Esophagus muscularis mucosa (tissue), 4 donors: ENCODE measurements at regions not wholly inside any gene's neighbourhood (a gene's known extent, or its start where the extent isn't known, plus 50 kb on each side); places are given as distances from the start of the nearest gene placed in this dataset.

Experiments
- DNase-seq: peaks from one replicate; pipeline ENCODE4 v3.0.0-alpha.2; 2017; ENCODE audit errors: extremely low spot score
- H3K27ac ChIP-seq, 4 donors: fragments of 200-600 bp; sonication (generic); replicated peaks in 1 of 4; 1 replicate in 3 of 4; 2 replicates in 1 of 4; pipeline ENCODE4 v1.5.1; 2016 to 2019; ENCODE audit warnings: mild to moderate bottlenecking in 1 of 4
- H3K27me3 ChIP-seq, 4 donors: fragments of 200-600 bp; sonication (generic); one replicate each; pipeline versions ENCODE4 v1.5.1 to v1.6.0; 2016 to 2019
- H3K36me3 ChIP-seq, 4 donors: fragments of 200-600 bp; sonication (generic); one replicate each; pipeline ENCODE4 v1.5.1; 2016 to 2019
- H3K4me1 ChIP-seq, 4 donors: fragments of 200-600 bp; sonication (generic); one replicate each; pipeline ENCODE4 v1.5.1; 2016 to 2019
- H3K4me3 ChIP-seq, 4 donors: fragments of 200-600 bp; sonication (generic); 1 replicate in 2 of 4; 2 replicates in 2 of 4; pipeline ENCODE4 v1.5.1; 2016 to 2019; ENCODE audit warnings: mild to moderate bottlenecking in 4 of 4, moderate library complexity in 1 of 4
- H3K9me3 ChIP-seq, 4 donors: fragments of 200-600 bp; sonication (generic); 1 replicate in 3 of 4; 2 replicates in 1 of 4; pipeline ENCODE4 v1.5.1; 2016 to 2019
- EP300 ChIP-seq: sonication (generic); formaldehyde crosslinking; IDR thresholded peaks from one replicate; pipeline ENCODE4 v1.6.1; 2017; ENCODE audit warnings: antibody characterized with exemption
- POLR2A ChIP-seq: fragments of 450-650 bp; IDR thresholded peaks from one replicate; pipeline ENCODE4 v1.6.1; 2017; ENCODE audit warnings: antibody characterized with exemption, moderate library complexity, mild to moderate bottlenecking, low read depth
- POLR2AphosphoS5 ChIP-seq, 2 donors: sonication (generic); formaldehyde crosslinking; IDR thresholded peaks; one replicate each; pipeline ENCODE4 v1.6.1; 2017; ENCODE audit warnings: antibody characterized with exemption in 2 of 2
- WGBS: methylation state at CpG from one replicate; pipeline ENCODE4 v1.1.5; 2018; 5-methylcytosine and 5-hydroxymethylcytosine counted together
- intact Hi-C: fragments of 100-400 bp; cut with DNase I; formaldehyde crosslinking; loops from one replicate; pipeline ENCODE4 v1.15.1; 2023
- TF ChIP-seq, protein P1 (sequence below), 3 experiments: fragments of 200-600 bp in 2 of 3; fragments of 450-650 bp in 1 of 3; sonication (generic) in 2 of 3; IDR thresholded peaks; one replicate each; pipeline ENCODE4 v1.5.1; 2017 to 2019; ENCODE audit warnings: antibody characterized with exemption in 3 of 3, mild to moderate bottlenecking in 2 of 3, moderate library complexity in 1 of 3

DNA sequence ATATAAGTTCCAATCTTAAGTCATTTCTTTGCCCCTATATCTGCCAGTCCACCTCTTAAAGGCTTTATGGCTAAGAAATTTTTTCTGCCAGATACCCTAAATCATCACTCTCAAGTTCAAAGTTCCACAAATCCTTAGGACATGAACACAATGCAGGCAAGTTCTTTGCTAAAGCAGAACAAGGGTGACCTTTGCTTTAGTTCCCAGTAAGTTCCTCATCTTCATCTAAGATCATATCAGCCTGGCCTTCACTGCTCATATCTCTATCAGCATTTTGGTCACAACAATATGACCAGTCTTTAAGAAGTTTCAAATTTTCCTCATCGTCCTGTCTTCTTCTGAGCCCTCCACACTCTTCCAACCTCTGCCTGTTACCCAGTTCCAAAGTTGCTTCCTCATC lies 402.2 kb upstream of the RUNX1 start:
- H3K27me3 ChIP-seq: no peaks in the 10 kb centered on the region
- H3K4me1 ChIP-seq: no peaks in the 10 kb centered on the region
- no peaks in the 10 kb centered on the region for H3K36me3 ChIP-seq
- intact Hi-C loops: no loop called here
- H3K9me3 ChIP-seq: no peaks in the 10 kb centered on the region
- no peak overlapping the region for H3K4me3 ChIP-seq
- 76% methylated on average over 1 of the region's 1 CpG for WGBS
- H3K27ac ChIP-seq: no peak overlapping the region
- TF ChIP-seq POLR2AphosphoS5 (IDR thresholded peaks at IDR 0.05) (no peak), EP300 (no peak), POLR2A (no peak)
- TF ChIP-seq, protein P1, sequence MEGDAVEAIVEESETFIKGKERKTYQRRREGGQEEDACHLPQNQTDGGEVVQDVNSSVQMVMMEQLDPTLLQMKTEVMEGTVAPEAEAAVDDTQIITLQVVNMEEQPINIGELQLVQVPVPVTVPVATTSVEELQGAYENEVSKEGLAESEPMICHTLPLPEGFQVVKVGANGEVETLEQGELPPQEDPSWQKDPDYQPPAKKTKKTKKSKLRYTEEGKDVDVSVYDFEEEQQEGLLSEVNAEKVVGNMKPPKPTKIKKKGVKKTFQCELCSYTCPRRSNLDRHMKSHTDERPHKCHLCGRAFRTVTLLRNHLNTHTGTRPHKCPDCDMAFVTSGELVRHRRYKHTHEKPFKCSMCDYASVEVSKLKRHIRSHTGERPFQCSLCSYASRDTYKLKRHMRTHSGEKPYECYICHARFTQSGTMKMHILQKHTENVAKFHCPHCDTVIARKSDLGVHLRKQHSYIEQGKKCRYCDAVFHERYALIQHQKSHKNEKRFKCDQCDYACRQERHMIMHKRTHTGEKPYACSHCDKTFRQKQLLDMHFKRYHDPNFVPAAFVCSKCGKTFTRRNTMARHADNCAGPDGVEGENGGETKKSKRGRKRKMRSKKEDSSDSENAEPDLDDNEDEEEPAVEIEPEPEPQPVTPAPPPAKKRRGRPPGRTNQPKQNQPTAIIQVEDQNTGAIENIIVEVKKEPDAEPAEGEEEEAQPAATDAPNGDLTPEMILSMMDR (IDR thresholded peaks at IDR 0.05): no peak
- no peak for DNase-seq

DNA sequence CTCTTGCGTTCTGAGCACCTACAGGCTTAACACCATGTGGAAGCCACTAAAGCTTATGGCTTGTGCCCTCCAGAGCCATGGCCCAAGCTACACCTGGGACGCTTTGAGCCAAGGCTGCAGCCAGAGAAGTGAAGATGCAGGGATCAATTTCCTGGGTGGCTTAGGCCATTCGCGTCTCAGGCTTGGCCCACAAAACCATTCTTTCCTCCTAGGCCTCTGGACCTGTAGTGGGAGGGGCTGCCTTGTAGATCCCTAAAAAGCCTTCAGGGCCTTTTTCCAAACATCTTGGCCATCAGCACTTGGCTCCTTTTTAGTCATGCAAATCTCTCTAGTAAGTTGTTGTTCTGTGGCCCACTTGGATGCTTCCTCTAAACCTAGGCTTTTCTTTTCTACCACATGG lies 401.7 kb upstream of the RUNX1 start:
- Histone ChIP-seq H3K36me3 (no peaks in the 10 kb centered on the region), H3K27ac (no peak overlapping the region), H3K27me3 (no peaks in the 10 kb centered on the region), H3K4me3 (no peak overlapping the region), H3K4me1 (no peaks in the 10 kb centered on the region), H3K9me3 (no peaks in the 10 kb centered on the region)
- DNase-seq: no peak
- WGBS: 97% methylated on average over 4 of the region's 4 CpGs
- TF ChIP-seq EP300 (no peak), POLR2AphosphoS5 (IDR thresholded peaks at IDR 0.05) (no peak), POLR2A (no peak)
- intact Hi-C loops: no loop called here

GRCh38 chr21:35449846-35450245 lies 400.7 kb upstream of the RUNX1 start:
- Histone ChIP-seq H3K9me3 (no peaks in the 10 kb centered on the region), H3K4me1 (no peaks in the 10 kb centered on the region), H3K27me3 (no peaks in the 10 kb centered on the region), H3K36me3 (no peaks in the 10 kb centered on the region), H3K4me3 (no peak overlapping the region), H3K27ac (no peak overlapping the region)
- no peak for TF ChIP-seq POLR2AphosphoS5 (IDR thresholded peaks at IDR 0.05)
- TF ChIP-seq EP300: no peak
- TF ChIP-seq, protein P1 (IDR thresholded peaks at IDR 0.05): no peak
- intact Hi-C loops: no loop called here
- DNase-seq: no peak
- 82% methylated on average over 9 of the region's 10 CpGs for WGBS

- Histone ChIP-seq H3K27me3 (no peaks in the 10 kb centered on the region), H3K9me3 (no peaks in the 10 kb centered on the region), H3K4me1 (no peaks in the 10 kb centered on the region), H3K36me3 (no peaks in the 10 kb centered on the region), H3K27ac (no peak overlapping the region), H3K4me3 (no peak overlapping the region)
- TF ChIP-seq POLR2AphosphoS5 (IDR thresholded peaks at IDR 0.05) (no peak), EP300 (no peak), POLR2A (no peak)
- no peak for DNase-seq
- intact Hi-C loops: no loop called here
- WGBS: 85% methylated on average over 3 of the region's 3 CpGs
These were observed 399.9 kb upstream of the RUNX1 start for GRCh38 chr21:35448876-35449599.

DNA sequence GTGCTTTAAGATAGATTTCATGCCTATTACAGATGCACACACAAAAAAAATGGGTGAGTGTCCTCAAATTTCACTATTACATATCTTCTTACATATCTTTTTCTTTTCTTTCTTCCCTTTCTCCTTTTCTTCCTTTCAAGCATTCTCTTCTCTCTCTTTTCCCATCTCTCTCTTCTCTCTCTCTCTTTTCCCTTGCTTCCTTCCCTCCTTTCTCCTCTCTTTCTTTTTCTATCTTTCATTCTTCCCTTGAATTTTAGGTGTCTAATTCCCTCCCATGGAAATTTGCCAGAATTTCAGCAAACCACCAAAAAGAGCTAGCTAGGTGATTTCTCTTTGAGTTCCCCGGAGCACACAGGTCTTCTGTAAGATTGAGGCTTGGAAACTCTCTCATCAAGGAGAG lies 395.3 kb upstream of the RUNX1 start:
- Histone ChIP-seq H3K9me3 (no peaks in the 10 kb centered on the region), H3K27ac (no peak overlapping the region), H3K4me3 (no peak overlapping the region), H3K4me1 (no peaks in the 10 kb centered on the region), H3K36me3 (no peaks in the 10 kb centered on the region), H3K27me3 (peaks cover 0 to 12% (median 2%) of the 10 kb centered on the region in 4 donors)
- DNase-seq: no peak
- TF ChIP-seq, protein P1 (IDR thresholded peaks at IDR 0.05): no peak
- no peak for TF ChIP-seq POLR2A
- TF ChIP-seq EP300: no peak
- no peak for TF ChIP-seq POLR2AphosphoS5 (IDR thresholded peaks at IDR 0.05)
- 78% methylated on average over 1 of the region's 1 CpG for WGBS
- intact Hi-C loops: no loop called here
